Fibroblast of lung (primary cell): ENCODE measurements at regions not wholly inside any gene's neighbourhood (a gene's known extent, or its start where the extent isn't known, plus 50 kb on each side); places are given as distances from the start of the nearest gene placed in this dataset.
A peak's percentile ranks its signal among the peaks of the same experiment; 100 is the strongest.

Experiments
- DNase-seq, 2 donors: peaks; one replicate each; pipeline versions ENCODE4 v3.0.0 to v3.0.0-alpha.2; 2010; ENCODE audit warnings: low read depth in 2 of 2
- H2AFZ ChIP-seq: 2 replicates; pipeline ENCODE4 v1.5.1; 2012; ENCODE audit warnings: low read length, control low read depth, inconsistent platforms
- H3K27ac ChIP-seq: 2 replicates; pipeline ENCODE4 v1.5.1; 2011; ENCODE audit warnings: low read length, control low read depth; ENCODE audit not compliant: insufficient read depth
- H3K27me3 ChIP-seq: 2 replicates; pipeline ENCODE4 v1.5.1; 2011; ENCODE audit warnings: mild to moderate bottlenecking, low read length; ENCODE audit not compliant: control insufficient read depth, insufficient read depth
- H3K36me3 ChIP-seq: 2 replicates; pipeline ENCODE4 v1.5.1; 2011; ENCODE audit warnings: low read length; ENCODE audit not compliant: control insufficient read depth, insufficient read depth
- H3K4me1 ChIP-seq: 2 replicates; pipeline ENCODE4 v1.5.1; 2011; ENCODE audit warnings: low read length; ENCODE audit not compliant: control insufficient read depth, insufficient read depth; ENCODE audit errors: extremely low read depth
- H3K4me2 ChIP-seq: 2 replicates; pipeline ENCODE4 v1.5.1; 2011; ENCODE audit warnings: low read length, control low read depth; ENCODE audit not compliant: insufficient read depth; ENCODE audit errors: extremely low read depth
- H3K4me3 ChIP-seq, 4 experiments: fragments of 200-600 bp in 1 of 4; sonication (generic) in 1 of 4; replicated peaks in 1 of 4; 2 replicates each; pipeline ENCODE4 v1.5.1; 2011 to 2016; ENCODE audit warnings: low read length in 4 of 4, low read depth in 3 of 4, mild to moderate bottlenecking in 3 of 4, control low read depth in 2 of 4, inconsistent platforms in 1 of 4, mixed read lengths in 1 of 4; ENCODE audit not compliant: insufficient read depth in 1 of 4; ENCODE audit errors: control extremely low read depth in 1 of 4
- H3K79me2 ChIP-seq: 2 replicates; pipeline ENCODE4 v1.5.1; 2012; ENCODE audit warnings: mild to moderate bottlenecking, low read length, inconsistent platforms; ENCODE audit not compliant: control insufficient read depth, insufficient read depth
- H3K9ac ChIP-seq: 2 replicates; pipeline ENCODE4 v1.5.1; 2011; ENCODE audit warnings: mild to moderate bottlenecking, low read length, control low read depth; ENCODE audit not compliant: insufficient read depth
- H3K9me3 ChIP-seq: 2 replicates; pipeline ENCODE4 v1.5.1; 2012; ENCODE audit warnings: low read depth, low read length; ENCODE audit not compliant: control insufficient read depth, insufficient read depth
- H4K20me1 ChIP-seq: 2 replicates; pipeline ENCODE4 v1.5.1; 2011; ENCODE audit warnings: low read length; ENCODE audit not compliant: control insufficient read depth, insufficient read depth; ENCODE audit errors: extremely low read depth
- EZH2 ChIP-seq: IDR thresholded peaks from 2 replicates; pipeline ENCODE4 v1.5.1; 2012; ENCODE audit warnings: low read length, control low read depth, mild to moderate bottlenecking; ENCODE audit errors: missing control alignments
- TF ChIP-seq, protein P1 (sequence below), 2 donors: IDR thresholded peaks in 1 of 2; conservative IDR thresholded peaks in 1 of 2; 1 replicate in 1 of 2; 2 replicates in 1 of 2; pipeline ENCODE4 v1.5.1; 2011 to 2012; ENCODE audit warnings: low read length in 2 of 2, control low read depth in 1 of 2, inconsistent platforms in 1 of 2, low read depth in 1 of 2, mild to moderate bottlenecking in 1 of 2

DNA sequence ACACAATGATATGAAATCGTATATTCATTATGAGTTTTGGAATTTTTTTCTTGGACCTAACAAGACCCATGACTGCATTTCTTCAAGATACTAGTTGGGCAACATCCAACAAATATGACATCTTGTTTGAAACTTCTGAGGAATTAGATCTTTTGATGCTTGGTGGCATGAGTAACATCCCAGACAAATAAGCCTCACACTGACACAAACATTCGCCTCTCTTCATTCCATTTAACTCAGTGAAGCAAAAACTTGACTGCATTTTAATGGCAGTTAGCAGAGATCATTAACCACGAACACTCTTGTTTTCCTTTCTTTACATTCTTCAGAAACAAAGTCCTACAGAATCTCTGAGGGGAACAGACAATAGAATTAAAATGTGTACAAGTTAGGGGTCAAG, 758.3 kb downstream of the C12orf50 start:
- Histone ChIP-seq H4K20me1 (no peaks in the 10 kb centered on the region), H3K4me3 (no peak overlapping the region), H3K27me3 (no peaks in the 10 kb centered on the region), H2AFZ (peak overlapping the region; percentile 33), H3K4me1 (no peaks in the 10 kb centered on the region), H3K27ac (no peak overlapping the region), H3K79me2 (no peaks in the 10 kb centered on the region), H3K4me2 (no peak overlapping the region), H3K9me3 (no peaks in the 10 kb centered on the region), H3K36me3 (no peaks in the 10 kb centered on the region), H3K9ac (no peak overlapping the region)
- peak; percentile 35 to 71 for DNase-seq
- TF ChIP-seq, protein P1, sequence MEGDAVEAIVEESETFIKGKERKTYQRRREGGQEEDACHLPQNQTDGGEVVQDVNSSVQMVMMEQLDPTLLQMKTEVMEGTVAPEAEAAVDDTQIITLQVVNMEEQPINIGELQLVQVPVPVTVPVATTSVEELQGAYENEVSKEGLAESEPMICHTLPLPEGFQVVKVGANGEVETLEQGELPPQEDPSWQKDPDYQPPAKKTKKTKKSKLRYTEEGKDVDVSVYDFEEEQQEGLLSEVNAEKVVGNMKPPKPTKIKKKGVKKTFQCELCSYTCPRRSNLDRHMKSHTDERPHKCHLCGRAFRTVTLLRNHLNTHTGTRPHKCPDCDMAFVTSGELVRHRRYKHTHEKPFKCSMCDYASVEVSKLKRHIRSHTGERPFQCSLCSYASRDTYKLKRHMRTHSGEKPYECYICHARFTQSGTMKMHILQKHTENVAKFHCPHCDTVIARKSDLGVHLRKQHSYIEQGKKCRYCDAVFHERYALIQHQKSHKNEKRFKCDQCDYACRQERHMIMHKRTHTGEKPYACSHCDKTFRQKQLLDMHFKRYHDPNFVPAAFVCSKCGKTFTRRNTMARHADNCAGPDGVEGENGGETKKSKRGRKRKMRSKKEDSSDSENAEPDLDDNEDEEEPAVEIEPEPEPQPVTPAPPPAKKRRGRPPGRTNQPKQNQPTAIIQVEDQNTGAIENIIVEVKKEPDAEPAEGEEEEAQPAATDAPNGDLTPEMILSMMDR (conservative IDR thresholded peaks at IDR 0.05 in 1 of 2, IDR thresholded peaks at IDR 0.05 in 1 of 2; ENCODE audit: low read depth in 1 of 2, low read length in 2 of 2): no peak
- TF ChIP-seq EZH2: no peak

DNA sequence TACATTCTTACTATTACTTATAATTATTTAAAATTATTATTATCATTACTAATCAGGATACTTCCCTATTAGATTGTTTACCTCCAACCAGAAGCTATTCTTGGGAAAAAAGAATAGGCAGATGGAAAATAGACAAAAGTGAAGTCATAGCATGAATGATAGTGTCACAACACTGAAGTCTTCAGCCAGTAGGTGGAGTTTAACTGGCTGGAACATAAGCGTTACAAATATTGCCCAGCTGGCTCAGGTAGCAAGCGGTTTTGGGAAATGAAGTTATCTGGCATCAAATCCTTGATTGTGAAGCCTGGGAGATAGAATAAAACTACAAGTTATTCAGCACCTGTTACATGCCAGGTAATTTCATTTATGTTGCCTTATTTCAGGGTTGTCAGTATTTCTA, 762.9 kb downstream of the C12orf50 start:
- H3K79me2 ChIP-seq: no peaks in the 10 kb centered on the region
- no peak overlapping the region for H3K9ac ChIP-seq
- no peak overlapping the region for H3K4me3 ChIP-seq
- H3K27me3 ChIP-seq: no peaks in the 10 kb centered on the region
- no peaks in the 10 kb centered on the region for H4K20me1 ChIP-seq
- DNase-seq: no peak
- H3K9me3 ChIP-seq: no peaks in the 10 kb centered on the region
- H3K36me3 ChIP-seq: no peaks in the 10 kb centered on the region
- H3K27ac ChIP-seq: no peak overlapping the region
- no peaks in the 10 kb centered on the region for H3K4me1 ChIP-seq
- no peak overlapping the region for H2AFZ ChIP-seq
- H3K4me2 ChIP-seq: no peak overlapping the region
- TF ChIP-seq, protein P1 (conservative IDR thresholded peaks at IDR 0.05 in 1 of 2, IDR thresholded peaks at IDR 0.05 in 1 of 2; ENCODE audit: low read depth in 1 of 2, low read length in 2 of 2): no peak
- no peak for TF ChIP-seq EZH2

DNA sequence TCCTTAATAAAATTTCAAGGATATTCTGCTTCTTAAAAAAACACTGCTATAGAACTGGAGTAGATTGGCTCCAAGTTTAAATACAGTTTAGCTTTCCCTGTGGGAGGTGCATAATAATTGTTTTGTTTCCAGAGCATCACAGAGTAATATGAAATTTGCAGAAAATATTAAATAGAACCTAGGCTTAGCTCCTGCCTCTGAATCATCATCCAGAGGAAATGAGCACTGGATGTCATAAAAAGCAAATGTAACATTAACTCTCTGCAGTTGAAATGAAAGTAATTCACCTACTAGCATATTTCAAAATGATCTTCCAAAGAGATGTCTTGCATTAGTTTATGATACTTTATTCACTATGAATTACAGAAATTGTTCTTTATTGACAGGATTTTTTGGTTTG, 769.8 kb downstream of the C12orf50 start:
- H4K20me1 ChIP-seq: no peaks in the 10 kb centered on the region
- no peak overlapping the region for H3K4me2 ChIP-seq
- H3K27me3 ChIP-seq: no peaks in the 10 kb centered on the region
- H3K9ac ChIP-seq: no peak overlapping the region
- no peak overlapping the region for H2AFZ ChIP-seq
- H3K9me3 ChIP-seq: no peaks in the 10 kb centered on the region
- TF ChIP-seq, protein P1 (conservative IDR thresholded peaks at IDR 0.05 in 1 of 2, IDR thresholded peaks at IDR 0.05 in 1 of 2; ENCODE audit: low read depth in 1 of 2, low read length in 2 of 2): no peak
- no peak for TF ChIP-seq EZH2
- no peaks in the 10 kb centered on the region for H3K79me2 ChIP-seq
- no peak overlapping the region for H3K4me3 ChIP-seq
- no peaks in the 10 kb centered on the region for H3K36me3 ChIP-seq
- no peak overlapping the region for H3K27ac ChIP-seq
- H3K4me1 ChIP-seq: no peaks in the 10 kb centered on the region
- peak in 1 of 2 donors; percentile 23 for DNase-seq
